GM19455 (cell line): ENCODE measurements at regions not wholly inside any gene's neighbourhood (a gene's known extent, or its start where the extent isn't known, plus 50 kb on each side); places are given as distances from the start of the nearest gene placed in this dataset.

Experiments
- ATAC-seq: cut with Tn5 transposase; IDR thresholded peaks from one replicate; pipeline ENCODE4 v1.9.1; 2021; ENCODE audit not compliant: unreplicated experiment

- no peak for ATAC-seq
These were observed 420.7 kb upstream of the MYT1L start for GRCh38 chr2:2751715-2752315.

DNA sequence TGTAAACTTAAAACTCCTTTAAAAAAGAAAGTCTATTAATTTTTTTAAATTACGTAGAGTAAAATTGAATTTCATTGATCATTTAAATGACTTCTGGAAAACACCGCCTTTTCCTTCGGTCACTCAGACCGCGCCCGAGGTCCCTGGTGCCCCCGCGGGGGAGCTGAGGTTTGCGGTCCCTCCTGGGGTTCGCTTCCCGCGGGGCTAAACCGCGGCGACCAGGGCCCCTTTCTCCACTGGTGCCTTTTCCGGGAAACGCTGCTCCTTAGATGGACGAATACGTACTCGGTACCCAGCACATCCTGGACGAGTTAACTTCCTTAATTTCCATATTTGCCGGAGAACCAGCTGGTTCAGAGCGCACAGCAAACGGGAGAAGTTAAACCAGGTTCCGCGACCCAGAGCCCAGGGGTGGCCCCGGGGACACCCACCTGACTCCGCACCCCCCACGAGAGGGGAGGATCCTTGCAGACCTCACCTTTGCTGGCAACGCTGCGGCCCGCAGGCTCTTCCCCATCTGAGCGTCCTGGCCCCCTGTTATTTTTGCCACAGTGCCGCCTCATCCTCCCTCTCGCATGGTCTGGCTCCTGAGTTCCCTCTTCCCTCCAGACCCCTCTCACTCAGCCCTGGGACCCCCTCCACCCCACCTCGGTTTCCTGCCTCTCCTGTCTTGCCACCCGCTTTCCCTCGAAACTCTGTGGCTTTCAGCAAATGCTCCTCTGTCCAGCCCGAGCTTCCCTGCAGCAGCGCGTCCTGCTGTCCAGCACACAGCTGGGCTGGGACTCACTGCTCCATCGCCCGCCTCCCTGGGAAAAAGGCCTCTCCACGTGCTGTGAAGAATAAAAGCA is 420.0 kb upstream of the MYT1L start:
- ATAC-seq: no peak

DNA sequence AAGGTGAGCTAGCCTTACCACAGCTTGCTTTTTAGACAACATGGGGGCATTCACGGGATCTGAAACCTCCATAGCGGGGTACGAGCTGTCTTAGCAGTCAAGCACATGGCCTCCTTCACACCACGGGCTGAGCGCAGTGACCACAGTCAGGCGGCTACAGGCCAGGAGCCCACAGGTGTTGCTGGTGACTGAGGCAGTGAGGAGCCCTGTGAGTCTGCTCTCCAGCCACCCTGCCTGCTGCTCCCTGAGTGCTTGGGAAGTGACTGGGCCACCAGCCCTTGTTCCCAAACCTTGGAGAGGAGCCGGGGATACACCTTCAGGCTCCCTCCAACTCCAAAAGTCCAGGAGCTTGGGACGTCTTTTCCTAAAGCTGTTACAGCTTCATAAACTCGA is 418.1 kb upstream of the MYT1L start:
- no peak for ATAC-seq

- no peak for ATAC-seq
These were observed 417.5 kb upstream of the MYT1L start for GRCh38 chr2:2748399-2749205.

DNA sequence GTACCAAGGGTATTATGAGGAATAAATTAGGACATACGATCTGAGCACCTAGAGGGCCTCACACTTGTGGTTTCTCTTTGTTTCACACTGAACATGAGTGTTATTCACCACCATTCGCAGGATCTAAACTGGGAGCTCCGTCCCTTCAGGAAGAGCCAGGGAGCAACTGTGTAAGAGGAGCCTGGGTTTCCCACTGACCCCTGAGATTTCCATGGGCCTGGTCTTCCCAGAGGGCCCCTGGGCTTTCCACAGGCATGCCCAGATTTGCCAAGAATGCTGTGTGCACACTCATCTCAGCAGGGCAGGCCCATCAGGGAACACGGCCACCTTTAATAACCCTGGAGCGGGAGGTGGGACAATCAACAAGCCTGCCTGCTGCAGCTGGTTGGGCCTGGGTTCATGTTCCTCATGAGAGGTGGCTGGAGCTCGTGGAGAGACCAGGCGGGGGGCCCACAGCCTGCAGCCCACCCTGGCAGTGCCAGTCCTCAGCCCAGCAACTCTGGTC is 416.8 kb upstream of the MYT1L start:
- ATAC-seq: no peak

DNA sequence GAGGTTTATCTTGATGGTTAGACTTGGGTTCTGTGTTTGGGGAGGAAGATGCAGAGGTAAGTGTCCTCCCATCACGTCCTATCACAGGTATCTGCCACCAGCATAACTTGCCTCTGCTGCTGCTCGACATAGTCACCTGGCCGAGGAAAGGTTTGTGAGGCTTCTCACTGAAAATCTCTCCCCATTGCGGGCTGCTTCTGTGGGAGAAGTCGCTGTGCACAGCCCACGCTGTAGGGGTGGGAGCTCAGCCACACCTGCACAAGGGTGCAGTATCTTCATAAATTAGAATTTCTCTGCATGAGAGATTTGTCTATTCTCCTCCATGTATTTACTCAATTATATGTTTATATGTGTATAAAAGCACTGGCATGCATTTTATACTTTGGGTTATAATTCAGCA is 415.7 kb upstream of the MYT1L start:
- ATAC-seq: no peak

GRCh38 chr2:2744958-2745715 is 414.1 kb upstream of the MYT1L start:
- no peak for ATAC-seq

- no peak for ATAC-seq
These were observed 413.0 kb upstream of the MYT1L start for GRCh38 chr2:2744107-2744506.

- no peak for ATAC-seq
These were observed 412.1 kb upstream of the MYT1L start for GRCh38 chr2:2743164-2743571.

- no peak for ATAC-seq
These were observed 411.7 kb upstream of the MYT1L start for GRCh38 chr2:2742726-2743125.

DNA sequence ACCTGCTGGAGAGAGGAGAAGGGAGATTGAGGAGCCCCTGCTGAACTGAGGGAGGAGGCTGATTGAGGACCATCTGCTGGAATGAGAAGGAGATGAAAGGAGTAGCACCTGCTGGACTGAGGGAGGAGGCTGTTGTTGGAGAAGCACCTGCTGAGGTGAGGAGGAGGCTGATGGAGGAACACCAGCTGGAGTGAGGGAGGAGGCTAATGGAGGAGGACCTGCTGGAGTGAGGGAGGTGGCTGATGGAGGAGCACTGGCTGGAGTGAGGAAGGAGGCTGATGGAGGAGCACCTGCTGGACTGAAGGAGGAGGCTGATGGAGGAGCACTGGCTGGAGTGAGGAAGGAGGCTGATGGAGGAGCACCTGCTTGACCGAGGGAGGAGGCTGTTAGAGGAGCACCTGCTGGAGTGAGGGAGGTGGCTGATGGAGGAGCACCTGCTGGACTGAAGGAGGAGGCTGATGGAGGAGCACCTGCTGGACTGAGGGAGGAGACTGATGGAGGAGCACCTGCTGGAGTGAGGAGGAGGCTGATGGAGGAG is 409.2 kb upstream of the MYT1L start:
- ATAC-seq: no peak

DNA sequence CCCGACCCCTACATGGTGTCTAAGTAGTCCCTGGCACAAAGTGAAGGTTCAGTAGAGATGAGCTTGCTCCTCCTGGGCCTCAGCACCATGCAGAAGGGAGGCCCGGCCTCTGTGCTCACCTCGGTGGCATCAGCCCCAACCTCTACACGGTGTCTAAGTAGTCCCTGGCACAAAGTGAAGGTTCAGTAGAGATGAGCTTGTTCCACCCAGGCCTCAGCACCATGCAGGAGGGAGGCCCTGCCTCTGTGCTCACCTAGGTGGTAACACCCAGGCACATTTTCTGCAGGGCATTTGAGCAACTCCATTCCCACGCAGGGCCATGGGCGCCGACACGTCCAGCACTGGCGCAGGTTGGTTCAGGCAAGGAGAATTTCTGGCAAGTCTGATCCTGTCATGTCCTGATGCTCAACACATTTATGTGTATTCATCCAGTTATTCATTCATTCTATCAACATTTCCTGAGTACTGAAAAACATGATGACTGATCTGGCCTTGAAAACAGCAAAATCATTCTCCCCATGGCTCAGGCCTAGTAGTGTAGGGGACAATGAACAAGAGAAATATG is 408.2 kb upstream of the MYT1L start:
- no peak for ATAC-seq

DNA sequence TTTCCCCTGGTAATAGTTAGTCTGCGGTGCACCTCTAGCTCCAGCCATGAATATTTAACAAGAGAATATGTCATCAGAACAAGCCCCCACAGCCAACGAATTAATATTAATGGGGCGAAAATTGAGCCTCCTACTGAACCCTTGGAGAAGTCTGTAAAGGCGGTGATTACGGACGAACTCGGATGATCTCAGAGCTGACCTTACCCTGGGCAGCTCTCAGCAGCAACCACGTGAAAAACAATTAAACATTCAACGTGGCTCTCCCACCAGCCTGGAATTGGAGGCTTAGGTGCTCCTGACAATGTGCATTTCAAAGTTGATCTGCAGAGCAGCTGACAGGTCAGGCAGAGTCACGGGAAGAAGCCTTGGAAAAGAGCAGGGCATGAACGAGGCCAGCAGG is 407.6 kb upstream of the MYT1L start:
- no peak for ATAC-seq

GRCh38 chr2:2738276-2738675 is 407.2 kb upstream of the MYT1L start:
- no peak for ATAC-seq

GRCh38 chr2:2735041-2735440 is 404.0 kb upstream of the MYT1L start:
- ATAC-seq: no peak

- ATAC-seq: no peak
These were observed 403.2 kb upstream of the MYT1L start for GRCh38 chr2:2734308-2734707.

- no peak for ATAC-seq
These were observed 402.7 kb upstream of the MYT1L start for GRCh38 chr2:2733818-2734217.

DNA sequence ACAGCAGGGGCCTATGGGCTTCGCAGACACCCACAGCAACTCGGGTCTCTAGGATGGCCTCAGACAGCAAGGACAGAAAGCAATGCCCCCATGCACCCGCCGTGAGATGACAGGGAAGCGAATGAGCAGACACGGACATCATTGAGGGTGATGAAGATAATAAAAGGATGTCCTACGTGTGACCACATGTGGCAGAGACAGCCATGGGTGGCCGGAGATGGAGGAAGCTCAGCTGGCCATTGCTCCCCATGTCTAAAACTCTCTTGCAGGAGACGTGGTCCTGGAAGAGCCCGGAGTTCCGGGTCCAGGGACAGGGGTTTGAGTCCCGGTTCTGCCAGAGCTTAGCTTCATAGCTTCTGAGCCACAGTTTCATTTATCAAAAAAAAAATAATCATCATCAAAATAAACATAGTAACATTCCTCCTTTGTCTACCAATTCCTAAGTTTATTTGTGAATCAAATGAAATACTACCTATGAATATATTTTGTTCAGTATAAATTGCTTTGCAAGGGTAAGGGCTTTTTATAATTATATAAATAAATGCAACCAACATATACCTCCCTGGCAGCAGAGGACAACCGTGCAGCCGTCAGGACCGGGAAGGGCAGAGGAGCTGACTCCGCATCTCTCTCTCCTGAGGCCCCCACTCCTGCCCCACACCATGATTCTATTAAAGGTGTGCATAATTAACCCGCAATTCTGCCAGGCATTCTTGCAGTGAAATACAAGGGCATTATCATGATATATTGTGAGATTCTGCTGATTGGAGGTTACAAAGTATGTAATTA is 401.4 kb upstream of the MYT1L start:
- no peak for ATAC-seq

- no peak for ATAC-seq
These were observed 400.8 kb upstream of the MYT1L start for GRCh38 chr2:2731816-2732284.
